HCT116 (cell line): ENCODE measurements at regions not wholly inside any gene's neighbourhood (a gene's known extent, or its start where the extent isn't known, plus 50 kb on each side); places are given as distances from the start of the nearest gene placed in this dataset.

ENCODE experiments used
- ATAC-seq: fragments of 200-7000 bp; cut with Tn5 transposase; 2 replicates; pipeline ENCODE4 v1.9.1; 2020; ENCODE audit warnings: mild to moderate bottlenecking, moderate library complexity
- BruUV-seq: library from RNA; stranded (reverse); fragments of 400-500 nt; replicated peaks from 2 replicates; lab custom pipeline; 2021; lab: Mats Ljungman, UMichigan
- CTCF ChIA-PET: fragments of 300-600 bp; sonication (Branson Sonifier 250); formaldehyde crosslinking; loops from one replicate; lab custom pipeline; 2021; ENCODE audit warnings: antibody characterized with exemption; lab: Charles Lee
- POLR2A ChIA-PET: fragments of 300-600, 350-600 bp; sonication (Branson Sonifier 250); formaldehyde crosslinking; loops from one replicate; lab custom pipeline; 2021; ENCODE audit warnings: antibody characterized with exemption; lab: Charles Lee
- RAD21 ChIA-PET, 2 experiments: fragments of 300-600 bp; sonication (Branson Sonifier 250); formaldehyde crosslinking; loops; one replicate each; lab custom pipeline; 2023; ENCODE audit warnings: low total read pairs in 2 of 2; ENCODE audit not compliant: uncharacterized antibody in 2 of 2, unreplicated experiment in 2 of 2, low non-redundant PET in 1 of 2; lab: Charles Lee
- DNase-seq: peaks from one replicate; pipeline ENCODE4 v3.0.0-alpha.2; 2010; ENCODE audit warnings: low read depth, low spot score
- H2AFZ ChIP-seq: fragments of 200-600 bp; shearing (Covaris generic), sonication (generic); 2 replicates; pipeline ENCODE4 v1.6.1; 2017; ENCODE audit warnings: low read depth, mixed run types, mixed read lengths, antibody characterized with exemption, low read length; ENCODE audit not compliant: poor library complexity, severe bottlenecking
- H3K27ac ChIP-seq: 2 replicates; pipeline ENCODE4 v1.5.1; 2012; ENCODE audit warnings: low read depth, low read length
- H3K27me3 ChIP-seq: fragments of 200-600 bp; sonication (generic); 2 replicates; pipeline ENCODE4 v1.6.1; 2016; ENCODE audit warnings: mixed run types, low read length, mixed read lengths; ENCODE audit not compliant: insufficient read depth
- H3K36me3 ChIP-seq, 2 experiments: fragments of 200-500 bp in 1 of 2; fragments of 200-600 bp in 1 of 2; sonication (Bioruptor generic) in 1 of 2; sonication (generic) in 1 of 2; 2 replicates each; pipeline versions ENCODE4 v1.5.1 to v1.6.1; 2014 to 2016; ENCODE audit warnings: low read length in 2 of 2, inconsistent platforms in 1 of 2, mixed read lengths in 1 of 2, mixed run types in 1 of 2; ENCODE audit not compliant: insufficient read depth in 2 of 2, control insufficient read depth in 1 of 2
- H3K4me1 ChIP-seq, 2 experiments: fragments of 200-600 bp in 1 of 2; sonication (generic) in 1 of 2; 2 replicates each; pipeline versions ENCODE4 v1.5.1 to v1.6.1; 2012 to 2017; ENCODE audit warnings: low read length in 2 of 2, inconsistent platforms in 1 of 2, mild to moderate bottlenecking in 1 of 2, mixed read lengths in 1 of 2, mixed run types in 1 of 2, moderate library complexity in 1 of 2; ENCODE audit not compliant: insufficient read depth in 2 of 2, control insufficient read depth in 1 of 2
- H3K4me2 ChIP-seq: fragments of 200-600 bp; sonication (generic); 2 replicates; pipeline ENCODE4 v1.6.1; 2017; ENCODE audit warnings: mixed run types, low read length, mixed read lengths
- H3K4me3 ChIP-seq, 2 experiments: fragments of 200-600 bp in 1 of 2; sonication (generic) in 1 of 2; replicated peaks in 1 of 2; 2 replicates each; pipeline ENCODE4 v1.5.1; 2011 to 2016; ENCODE audit warnings: low read length in 2 of 2, control low read depth in 1 of 2, low read depth in 1 of 2, mild to moderate bottlenecking in 1 of 2, mixed read lengths in 1 of 2, mixed run types in 1 of 2
- H3K79me2 ChIP-seq: fragments of 200-600 bp; sonication (generic); 2 replicates; pipeline ENCODE4 v1.6.1; 2017; ENCODE audit warnings: mild to moderate bottlenecking, mixed run types, low read length, moderate library complexity, mixed read lengths; ENCODE audit not compliant: insufficient read depth
- H3K9ac ChIP-seq: fragments of 200-600 bp; sonication (generic); 2 replicates; pipeline ENCODE4 v1.6.1; 2016; ENCODE audit warnings: low read length, mixed read lengths
- H3K9me2 ChIP-seq: fragments of 200-600 bp; sonication (generic), shearing (Covaris generic); 2 replicates; pipeline ENCODE4 v1.6.1; 2017; ENCODE audit warnings: mixed run types, mild to moderate bottlenecking, moderate library complexity; ENCODE audit not compliant: insufficient read depth
- H3K9me3 ChIP-seq, 2 experiments: fragments of 200-500 bp in 1 of 2; fragments of 200-600 bp in 1 of 2; sonication (Bioruptor generic) in 1 of 2; sonication (generic) in 1 of 2; 2 replicates each; pipeline ENCODE4 v1.6.1; 2014 to 2017; ENCODE audit warnings: low read length in 2 of 2, mixed read lengths in 2 of 2, inconsistent platforms in 1 of 2, low read depth in 1 of 2, mild to moderate bottlenecking in 1 of 2, mixed run types in 1 of 2, moderate library complexity in 1 of 2; ENCODE audit not compliant: control insufficient read depth in 1 of 2, insufficient read depth in 1 of 2
- H4K20me1 ChIP-seq: fragments of 200-600 bp; sonication (generic), shearing (Covaris generic); 2 replicates; pipeline ENCODE4 v1.6.1; 2017; ENCODE audit warnings: mixed run types, mild to moderate bottlenecking, moderate library complexity; ENCODE audit not compliant: insufficient read depth
- SIN3A ChIP-seq: IDR thresholded peaks from 2 replicates; pipeline ENCODE4 v1.6.1; 2012; ENCODE audit warnings: low read depth
- SP1 ChIP-seq: IDR thresholded peaks from 2 replicates; pipeline ENCODE4 v1.6.1; 2012; ENCODE audit warnings: low read depth
- SRF ChIP-seq: IDR thresholded peaks from 2 replicates; pipeline ENCODE4 v1.6.1; 2012; ENCODE audit warnings: low read depth
- TCF7L2 ChIP-seq: IDR thresholded peaks from 2 replicates; pipeline ENCODE4 v1.7.0; 2011; ENCODE audit warnings: borderline replicate concordance, inconsistent platforms; ENCODE audit not compliant: insufficient read depth, insufficient read length; ENCODE audit errors: extremely low read depth
- ZBTB33 ChIP-seq: IDR thresholded peaks from 2 replicates; pipeline ENCODE4 v1.6.1; 2011; ENCODE audit warnings: mild to moderate bottlenecking, low read length, moderate library complexity; ENCODE audit not compliant: insufficient replicate concordance; ENCODE audit errors: extremely low read depth
- ZFX ChIP-seq: fragments of 450-650 bp; IDR thresholded peaks from 2 replicates; pipeline ENCODE4 v1.6.1; 2017
- intact Hi-C: fragments of 100-400 bp; cut with micrococcal nuclease; formaldehyde crosslinking; loops from 2 replicates; pipeline ENCODE4 v1.10.0; 2022

- TF ChIP-seq SRF = no peak
- no peak for TF ChIP-seq ZBTB33
- TF ChIP-seq, all 23 proteins: peak for 0
- ChIA-PET CTCF (no interaction called here), POLR2A (no interaction called here), RAD21 (no interaction called here)
- no peak overlapping the region for H3K4me3 ChIP-seq
- no peak overlapping the region for H3K27ac ChIP-seq
- H3K79me2 ChIP-seq = no peaks in the 10 kb centered on the region
- no peaks in the 10 kb centered on the region for H4K20me1 ChIP-seq
- no TSS peak for BruUV-seq
- no peak overlapping the region for H2AFZ ChIP-seq
- no peak overlapping the region for H3K4me2 ChIP-seq
- H3K9me2 ChIP-seq = no peaks in the 10 kb centered on the region
- no peaks in the 10 kb centered on the region for H3K4me1 ChIP-seq
- intact Hi-C loops = no loop called here
- ATAC-seq (no peak), DNase-seq (no peak)
- H3K9me3 ChIP-seq = no peaks in the 10 kb centered on the region
- H3K36me3 ChIP-seq = no peaks in the 10 kb centered on the region
- H3K9ac ChIP-seq = no peak overlapping the region
- H3K27me3 ChIP-seq = no peaks in the 10 kb centered on the region
Measured at GRCh38 chr10:3570131-3570729, 214.8 kb downstream of the KLF6 start.

DNA sequence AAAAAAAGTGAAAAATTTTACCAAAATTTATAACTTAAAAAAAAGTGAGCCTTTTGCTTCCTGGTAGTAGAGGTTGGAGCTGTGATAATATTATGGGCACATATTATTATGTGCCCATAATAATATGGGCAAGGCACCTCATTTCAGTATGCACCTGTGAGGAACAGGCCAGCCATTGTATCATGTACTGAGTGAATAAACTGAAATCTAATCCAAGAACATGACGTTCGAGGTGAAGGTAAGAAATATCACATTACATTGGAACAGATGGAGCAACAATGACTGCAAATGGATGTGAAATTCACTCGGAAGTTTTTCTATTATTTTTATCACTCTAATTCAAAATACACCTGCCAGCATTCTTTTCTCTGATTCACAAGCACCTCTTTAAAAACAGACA lies 216.0 kb downstream of the KLF6 start:
- POLR2A ChIA-PET = no interaction called here

More for the DNA sequence above, 216.0 kb downstream of the KLF6 start:
- CTCF ChIA-PET = no interaction called here
- intact Hi-C loops = no loop called here
- no peak overlapping the region for H3K9ac ChIP-seq
- no peaks in the 10 kb centered on the region for H3K9me2 ChIP-seq
- no peaks in the 10 kb centered on the region for H3K79me2 ChIP-seq
- TF ChIP-seq SIN3A (no peak), SP1 (no peak), TCF7L2 (no peak), ZFX (no peak)
- H3K4me1 ChIP-seq = no peaks in the 10 kb centered on the region
- H3K4me2 ChIP-seq = no peak overlapping the region
- H3K9me3 ChIP-seq = no peaks in the 10 kb centered on the region
- no peak for ATAC-seq
- no peak overlapping the region for H2AFZ ChIP-seq
- RAD21 ChIA-PET = no interaction called here
- no peak overlapping the region for H3K4me3 ChIP-seq
- no peaks in the 10 kb centered on the region for H3K36me3 ChIP-seq
- H3K27me3 ChIP-seq = no peaks in the 10 kb centered on the region
- no TSS peak for BruUV-seq
- DNase-seq = no peak
- H3K27ac ChIP-seq = no peak overlapping the region
- H4K20me1 ChIP-seq = no peaks in the 10 kb centered on the region
